HL-60 (cell line): ENCODE measurements at regions not wholly inside any gene's neighbourhood (a gene's known extent, or its start where the extent isn't known, plus 50 kb on each side); places are given as distances from the start of the nearest gene placed in this dataset.

ENCODE experiments used
- DNase-seq, 2 experiments: peaks; one replicate each; pipeline ENCODE4 v3.0.0-alpha.2; 2010 to 2020; ENCODE audit warnings: low read depth in 1 of 2, low spot score in 1 of 2
- H3K27ac ChIP-seq: fragments of 250-450 bp; sonication (Bioruptor Pico); replicated peaks from 2 replicates; pipeline ENCODE4 v1.5.1; 2020; ENCODE audit warnings: mild to moderate bottlenecking, moderate library complexity
- H3K27me3 ChIP-seq: fragments of 250-450 bp; sonication (Bioruptor Pico); 2 replicates; pipeline ENCODE4 v1.5.1; 2021; ENCODE audit warnings: mild to moderate bottlenecking, moderate library complexity; ENCODE audit not compliant: insufficient read depth, poor library complexity, severe bottlenecking
- H3K4me3 ChIP-seq: replicated peaks from 2 replicates; pipeline ENCODE4 v1.5.1; 2011; ENCODE audit warnings: mild to moderate bottlenecking, control low read depth, low read length; ENCODE audit not compliant: insufficient read depth
- GABPA ChIP-seq: IDR thresholded peaks from 2 replicates; pipeline ENCODE4 v1.6.1; 2012; ENCODE audit warnings: low read depth
- POLR2AphosphoS5 ChIP-seq: IDR thresholded peaks from 2 replicates; pipeline ENCODE4 v1.6.1; 2012; ENCODE audit warnings: low read depth
- SPI1 ChIP-seq: IDR thresholded peaks from 2 replicates; pipeline ENCODE4 v1.6.1; 2012; ENCODE audit warnings: low read depth, mild to moderate bottlenecking, borderline replicate concordance
- TF ChIP-seq, protein P1 (sequence below): IDR thresholded peaks from one replicate; pipeline ENCODE4 v1.5.1; 2011; ENCODE audit warnings: low read length, control low read depth, inconsistent platforms; ENCODE audit not compliant: insufficient read depth
- TF ChIP-seq, protein P2 (sequence below): IDR thresholded peaks from 2 replicates; pipeline ENCODE4 v1.6.1; 2012; ENCODE audit warnings: low read depth; ENCODE audit not compliant: insufficient replicate concordance

DNA sequence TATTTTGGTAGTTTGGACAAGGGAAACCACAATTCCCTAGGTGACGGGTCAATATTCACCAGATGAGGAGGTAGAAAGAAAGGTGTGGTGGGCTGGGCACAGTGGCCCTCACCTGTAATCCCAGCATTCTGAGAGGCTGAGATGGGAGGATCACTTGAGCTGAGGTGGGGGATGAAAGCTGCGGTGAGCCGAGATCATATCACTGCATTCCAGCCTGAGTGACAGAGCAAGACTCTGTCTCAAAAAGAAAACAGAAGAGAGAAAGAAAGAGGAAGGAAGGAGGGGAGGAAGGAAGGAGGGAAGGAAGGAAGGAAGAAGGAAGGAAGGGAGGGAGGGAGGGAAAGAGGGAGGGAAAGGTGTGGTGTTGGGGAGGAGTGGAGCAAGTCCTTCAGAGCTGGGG lies 56.1 kb upstream of the RNF7 start:
- Histone ChIP-seq H3K27ac (no peak overlapping the region), H3K27me3 (no peaks in the 10 kb centered on the region), H3K4me3 (no peak overlapping the region)
- TF ChIP-seq, protein P1, sequence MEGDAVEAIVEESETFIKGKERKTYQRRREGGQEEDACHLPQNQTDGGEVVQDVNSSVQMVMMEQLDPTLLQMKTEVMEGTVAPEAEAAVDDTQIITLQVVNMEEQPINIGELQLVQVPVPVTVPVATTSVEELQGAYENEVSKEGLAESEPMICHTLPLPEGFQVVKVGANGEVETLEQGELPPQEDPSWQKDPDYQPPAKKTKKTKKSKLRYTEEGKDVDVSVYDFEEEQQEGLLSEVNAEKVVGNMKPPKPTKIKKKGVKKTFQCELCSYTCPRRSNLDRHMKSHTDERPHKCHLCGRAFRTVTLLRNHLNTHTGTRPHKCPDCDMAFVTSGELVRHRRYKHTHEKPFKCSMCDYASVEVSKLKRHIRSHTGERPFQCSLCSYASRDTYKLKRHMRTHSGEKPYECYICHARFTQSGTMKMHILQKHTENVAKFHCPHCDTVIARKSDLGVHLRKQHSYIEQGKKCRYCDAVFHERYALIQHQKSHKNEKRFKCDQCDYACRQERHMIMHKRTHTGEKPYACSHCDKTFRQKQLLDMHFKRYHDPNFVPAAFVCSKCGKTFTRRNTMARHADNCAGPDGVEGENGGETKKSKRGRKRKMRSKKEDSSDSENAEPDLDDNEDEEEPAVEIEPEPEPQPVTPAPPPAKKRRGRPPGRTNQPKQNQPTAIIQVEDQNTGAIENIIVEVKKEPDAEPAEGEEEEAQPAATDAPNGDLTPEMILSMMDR = no peak
- TF ChIP-seq GABPA (no peak), POLR2AphosphoS5 (no peak), SPI1 (no peak)
- TF ChIP-seq, protein P2, sequence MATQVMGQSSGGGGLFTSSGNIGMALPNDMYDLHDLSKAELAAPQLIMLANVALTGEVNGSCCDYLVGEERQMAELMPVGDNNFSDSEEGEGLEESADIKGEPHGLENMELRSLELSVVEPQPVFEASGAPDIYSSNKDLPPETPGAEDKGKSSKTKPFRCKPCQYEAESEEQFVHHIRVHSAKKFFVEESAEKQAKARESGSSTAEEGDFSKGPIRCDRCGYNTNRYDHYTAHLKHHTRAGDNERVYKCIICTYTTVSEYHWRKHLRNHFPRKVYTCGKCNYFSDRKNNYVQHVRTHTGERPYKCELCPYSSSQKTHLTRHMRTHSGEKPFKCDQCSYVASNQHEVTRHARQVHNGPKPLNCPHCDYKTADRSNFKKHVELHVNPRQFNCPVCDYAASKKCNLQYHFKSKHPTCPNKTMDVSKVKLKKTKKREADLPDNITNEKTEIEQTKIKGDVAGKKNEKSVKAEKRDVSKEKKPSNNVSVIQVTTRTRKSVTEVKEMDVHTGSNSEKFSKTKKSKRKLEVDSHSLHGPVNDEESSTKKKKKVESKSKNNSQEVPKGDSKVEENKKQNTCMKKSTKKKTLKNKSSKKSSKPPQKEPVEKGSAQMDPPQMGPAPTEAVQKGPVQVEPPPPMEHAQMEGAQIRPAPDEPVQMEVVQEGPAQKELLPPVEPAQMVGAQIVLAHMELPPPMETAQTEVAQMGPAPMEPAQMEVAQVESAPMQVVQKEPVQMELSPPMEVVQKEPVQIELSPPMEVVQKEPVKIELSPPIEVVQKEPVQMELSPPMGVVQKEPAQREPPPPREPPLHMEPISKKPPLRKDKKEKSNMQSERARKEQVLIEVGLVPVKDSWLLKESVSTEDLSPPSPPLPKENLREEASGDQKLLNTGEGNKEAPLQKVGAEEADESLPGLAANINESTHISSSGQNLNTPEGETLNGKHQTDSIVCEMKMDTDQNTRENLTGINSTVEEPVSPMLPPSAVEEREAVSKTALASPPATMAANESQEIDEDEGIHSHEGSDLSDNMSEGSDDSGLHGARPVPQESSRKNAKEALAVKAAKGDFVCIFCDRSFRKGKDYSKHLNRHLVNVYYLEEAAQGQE = no peak
- DNase-seq = no peak

DNA sequence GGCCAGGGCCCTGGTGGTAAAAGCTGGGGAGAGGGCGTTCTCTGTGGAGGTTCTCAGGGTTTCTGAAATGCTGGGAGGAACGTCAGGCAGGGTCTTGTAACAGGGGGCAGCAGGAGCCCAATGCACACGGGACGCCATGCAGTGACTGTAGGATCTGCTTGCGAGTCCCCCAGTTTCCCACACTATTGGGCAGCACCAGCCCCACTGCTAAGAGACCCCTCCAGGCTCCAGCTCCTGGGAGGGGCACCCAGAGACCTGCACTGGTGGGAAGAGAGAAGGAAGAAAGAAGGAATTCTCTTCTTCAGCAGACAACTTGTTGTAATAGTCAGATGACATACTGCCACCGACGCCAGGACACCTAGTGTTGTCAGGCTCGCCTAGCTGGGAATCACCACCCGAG lies 55.2 kb upstream of the RNF7 start:
- TF ChIP-seq SPI1 (no peak), POLR2AphosphoS5 (no peak)
- TF ChIP-seq, protein P1 = no peak
- TF ChIP-seq, protein P2 = no peak
- Histone ChIP-seq H3K4me3 (no peak overlapping the region), H3K27ac (no peak overlapping the region), H3K27me3 (no peaks in the 10 kb centered on the region)
- no peak for DNase-seq

DNA sequence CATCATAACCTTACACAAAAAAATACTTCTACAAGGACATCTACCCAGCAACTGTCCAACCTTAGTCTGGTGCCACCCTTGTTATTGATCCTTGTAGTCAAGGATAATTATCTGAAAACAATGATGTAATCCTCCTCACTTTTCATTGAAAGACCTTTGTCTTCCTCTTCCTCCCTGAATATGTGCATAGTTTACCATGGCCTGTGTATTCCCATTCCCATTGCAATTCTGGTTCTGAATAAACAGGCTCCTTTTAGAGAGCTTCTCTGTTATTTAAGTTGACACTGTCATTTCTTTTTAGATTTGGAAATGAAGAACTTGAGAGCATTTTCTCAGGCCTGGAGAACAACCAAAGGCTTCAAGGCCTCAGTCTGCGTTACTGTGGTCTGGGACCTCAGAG lies 53.3 kb upstream of the RNF7 start:
- Histone ChIP-seq H3K27ac (no peak overlapping the region), H3K27me3 (no peaks in the 10 kb centered on the region), H3K4me3 (no peak overlapping the region)
- DNase-seq = no peak
- no peak for TF ChIP-seq SPI1
- TF ChIP-seq, protein P2 = no peak
- TF ChIP-seq GABPA = no peak
- TF ChIP-seq, protein P1 = no peak
- no peak for TF ChIP-seq POLR2AphosphoS5
